Neural progenitor cell (in vitro differentiated cells): ENCODE measurements at regions not wholly inside any gene's neighbourhood (a gene's known extent, or its start where the extent isn't known, plus 50 kb on each side); places are given as distances from the start of the nearest gene placed in this dataset.

Experiments used
- EZH2 ChIP-seq: fragments of 200-600 bp; sonication (generic); IDR thresholded peaks from 2 replicates; pipeline ENCODE4 v1.6.1; 2017; ENCODE audit warnings: antibody characterized with exemption, mild to moderate bottlenecking, moderate library complexity
- TF ChIP-seq, protein P1 (sequence below): fragments of 200-600 bp; sonication (generic); IDR thresholded peaks from 2 replicates; pipeline ENCODE4 v1.5.1; 2017; ENCODE audit warnings: antibody characterized with exemption, mild to moderate bottlenecking

GRCh38 chr20:57831326-57831992 lies 121.6 kb upstream of the PMEPA1 start:
- TF ChIP-seq, protein P1, sequence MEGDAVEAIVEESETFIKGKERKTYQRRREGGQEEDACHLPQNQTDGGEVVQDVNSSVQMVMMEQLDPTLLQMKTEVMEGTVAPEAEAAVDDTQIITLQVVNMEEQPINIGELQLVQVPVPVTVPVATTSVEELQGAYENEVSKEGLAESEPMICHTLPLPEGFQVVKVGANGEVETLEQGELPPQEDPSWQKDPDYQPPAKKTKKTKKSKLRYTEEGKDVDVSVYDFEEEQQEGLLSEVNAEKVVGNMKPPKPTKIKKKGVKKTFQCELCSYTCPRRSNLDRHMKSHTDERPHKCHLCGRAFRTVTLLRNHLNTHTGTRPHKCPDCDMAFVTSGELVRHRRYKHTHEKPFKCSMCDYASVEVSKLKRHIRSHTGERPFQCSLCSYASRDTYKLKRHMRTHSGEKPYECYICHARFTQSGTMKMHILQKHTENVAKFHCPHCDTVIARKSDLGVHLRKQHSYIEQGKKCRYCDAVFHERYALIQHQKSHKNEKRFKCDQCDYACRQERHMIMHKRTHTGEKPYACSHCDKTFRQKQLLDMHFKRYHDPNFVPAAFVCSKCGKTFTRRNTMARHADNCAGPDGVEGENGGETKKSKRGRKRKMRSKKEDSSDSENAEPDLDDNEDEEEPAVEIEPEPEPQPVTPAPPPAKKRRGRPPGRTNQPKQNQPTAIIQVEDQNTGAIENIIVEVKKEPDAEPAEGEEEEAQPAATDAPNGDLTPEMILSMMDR, result no peak
- TF ChIP-seq EZH2, result no peak
